Activated CD8-positive, alpha-beta T cell treated with anti-CD3 and anti-CD28 coated beads for 36 hours (primary cell): ENCODE measurements at regions not wholly inside any gene's neighbourhood (a gene's known extent, or its start where the extent isn't known, plus 50 kb on each side); places are given as distances from the start of the nearest gene placed in this dataset.

ENCODE experiments used
- ATAC-seq: fragments of 200-7000 bp; cut with Tn5 transposase; one replicate; pipeline ENCODE4 v1.10.0; 2021; ENCODE audit warnings: mild to moderate bottlenecking, moderate library complexity
- CTCF ChIA-PET: fragments of 350-600 bp; sonication (Branson Sonifier 250); formaldehyde crosslinking; loops from one replicate; lab custom pipeline; 2021; ENCODE audit warnings: antibody characterized with exemption; lab: Charles Lee
- POLR2A ChIA-PET: fragments of 350-600 bp; sonication (Branson Sonifier 250); formaldehyde crosslinking; loops from one replicate; lab custom pipeline; 2021; ENCODE audit warnings: antibody characterized with exemption; lab: Charles Lee
- DNase-seq: peaks from one replicate; pipeline ENCODE4 v3.0.0-alpha.2; 2020
- H3K27ac Mint-ChIP-seq: one replicate; pipeline ENCODE4 v1.8.0; 2021; ENCODE audit warnings: mild to moderate bottlenecking, mixed read lengths
- H3K27me3 Mint-ChIP-seq: one replicate; pipeline ENCODE4 v1.8.0; 2021; ENCODE audit warnings: mixed read lengths
- H3K36me3 Mint-ChIP-seq: one replicate; pipeline ENCODE4 v1.8.0; 2021; ENCODE audit warnings: low read depth, mixed read lengths
- H3K4me1 Mint-ChIP-seq: one replicate; pipeline ENCODE4 v1.8.0; 2021; ENCODE audit warnings: low read depth, mixed read lengths
- H3K4me3 Mint-ChIP-seq: one replicate; pipeline ENCODE4 v1.8.0; 2021; ENCODE audit warnings: mild to moderate bottlenecking, moderate library complexity, mixed read lengths
- H3K9me3 Mint-ChIP-seq: one replicate; pipeline ENCODE4 v1.8.0; 2021; ENCODE audit warnings: mixed read lengths
- CTCF ChIP-seq: fragments of 200-600 bp; IDR thresholded peaks from one replicate; pipeline ENCODE4 v1.8.0; 2022; ENCODE audit warnings: antibody characterized with exemption, mild to moderate bottlenecking
- intact Hi-C: fragments of 100-400 bp; cut with micrococcal nuclease; formaldehyde crosslinking; loops from one replicate; pipeline ENCODE4 v1.10.0; 2022

- Mint-ChIP-seq H3K36me3 (no peaks in the 10 kb centered on the region), H3K27me3 (no peaks in the 10 kb centered on the region), H3K4me1 (no peaks in the 10 kb centered on the region), H3K27ac (no peak overlapping the region), H3K4me3 (no peak overlapping the region), H3K9me3 (peaks cover 2% of the 10 kb centered on the region)
- intact Hi-C loops, result no loop called here
- CTCF ChIA-PET, result no interaction called here
- POLR2A ChIA-PET, result no interaction called here
- TF ChIP-seq CTCF, result no peak
- DNase-seq, result no peak
- no peak for ATAC-seq
Observed at GRCh38 chr6:97656236-97656635, 373.2 kb upstream of the MMS22L start.

- no peak for ATAC-seq
- no peaks in the 10 kb centered on the region for H3K36me3 Mint-ChIP-seq
- H3K27me3 Mint-ChIP-seq, result no peaks in the 10 kb centered on the region
- POLR2A ChIA-PET, result no interaction called here
- no peak for TF ChIP-seq CTCF
- intact Hi-C loops, result no loop called here
- no peak overlapping the region for H3K4me3 Mint-ChIP-seq
- DNase-seq, result no peak
- H3K27ac Mint-ChIP-seq, result no peak overlapping the region
- CTCF ChIA-PET, result no interaction called here
- no peaks in the 10 kb centered on the region for H3K4me1 Mint-ChIP-seq
- H3K9me3 Mint-ChIP-seq, result peaks cover 2% of the 10 kb centered on the region
Observed at GRCh38 chr6:97656706-97657350, 373.8 kb upstream of the MMS22L start.

- ATAC-seq, result no peak
- no peak for DNase-seq
- Mint-ChIP-seq H3K4me1 (no peaks in the 10 kb centered on the region), H3K36me3 (no peaks in the 10 kb centered on the region), H3K27ac (no peak overlapping the region), H3K9me3 (peaks cover 2% of the 10 kb centered on the region), H3K27me3 (no peaks in the 10 kb centered on the region), H3K4me3 (no peak overlapping the region)
- intact Hi-C loops, result no loop called here
- ChIA-PET CTCF (no interaction called here), POLR2A (no interaction called here)
- no peak for TF ChIP-seq CTCF
Observed at GRCh38 chr6:97658090-97658489, 375.1 kb upstream of the MMS22L start.

GRCh38 chr6:97663252-97663651 is 380.2 kb upstream of the MMS22L start:
- H3K36me3 Mint-ChIP-seq, result no peaks in the 10 kb centered on the region
- CTCF ChIA-PET, result no interaction called here

GRCh38 chr6:97665446-97665845 is 382.4 kb upstream of the MMS22L start:
- ChIA-PET POLR2A (no interaction called here), CTCF (no interaction called here)
- H3K36me3 Mint-ChIP-seq, result no peaks in the 10 kb centered on the region
- no peak for TF ChIP-seq CTCF
- no peak overlapping the region for H3K4me3 Mint-ChIP-seq
- H3K4me1 Mint-ChIP-seq, result no peaks in the 10 kb centered on the region
- intact Hi-C loops, result no loop called here
- ATAC-seq, result no peak
- no peaks in the 10 kb centered on the region for H3K27me3 Mint-ChIP-seq
- H3K9me3 Mint-ChIP-seq, result no peaks in the 10 kb centered on the region
- no peak overlapping the region for H3K27ac Mint-ChIP-seq
- DNase-seq, result no peak

More at GRCh38 chr6:97663252-97663651, 380.2 kb upstream of the MMS22L start:
- POLR2A ChIA-PET, result no interaction called here
- H3K27ac Mint-ChIP-seq, result no peak overlapping the region
- TF ChIP-seq CTCF, result no peak
- intact Hi-C loops, result no loop called here
- no peak for DNase-seq
- no peak for ATAC-seq
- no peaks in the 10 kb centered on the region for H3K27me3 Mint-ChIP-seq
- H3K4me3 Mint-ChIP-seq, result no peak overlapping the region
- no peaks in the 10 kb centered on the region for H3K4me1 Mint-ChIP-seq
- no peaks in the 10 kb centered on the region for H3K9me3 Mint-ChIP-seq
